HAP-1 (cell line): ENCODE measurements at regions not wholly inside any gene's neighbourhood (a gene's known extent, or its start where the extent isn't known, plus 50 kb on each side); places are given as distances from the start of the nearest gene placed in this dataset.

Source experiments
- DNase-seq, 2 experiments: peaks; one replicate each; pipeline ENCODE4 v3.0.0-alpha.2; 2016 to 2020; ENCODE audit warnings: low spot score in 2 of 2
- H3K27me3 ChIP-seq: fragments of 250-450 bp; sonication (Bioruptor Pico); 2 replicates; pipeline ENCODE4 v1.5.1; 2020; ENCODE audit warnings: low read depth, mild to moderate bottlenecking, moderate library complexity
- H3K36me3 ChIP-seq: fragments of 250-450 bp; sonication (Bioruptor Pico); replicated peaks from 2 replicates; pipeline ENCODE4 v1.5.1; 2020; ENCODE audit warnings: mild to moderate bottlenecking
- H3K4me1 ChIP-seq: fragments of 250-450 bp; sonication (Bioruptor Pico); 2 replicates; pipeline ENCODE4 v1.5.1; 2020; ENCODE audit warnings: mild to moderate bottlenecking
- H3K4me3 ChIP-seq: fragments of 250-450 bp; sonication (Bioruptor Pico); 2 replicates; pipeline ENCODE4 v1.5.1; 2020; ENCODE audit warnings: mild to moderate bottlenecking, moderate library complexity
- H3K9me3 ChIP-seq: fragments of 250-450 bp; sonication (Bioruptor Pico); 2 replicates; pipeline ENCODE4 v1.5.1; 2020; ENCODE audit warnings: mild to moderate bottlenecking, moderate library complexity
- in situ Hi-C: fragments of 300-500 bp; cut with MboI; formaldehyde crosslinking; loops from 3 replicates; pipeline ENCODE4 v1.14.3; 2020; ENCODE audit warnings: low sequenced_read_pairs, inconsistent platforms, mixed read lengths

GRCh38 chr21:16979574-16979973 lies 533.3 kb upstream of the CXADR start:
- Histone ChIP-seq H3K27me3 (peaks cover 8% of the 10 kb centered on the region), H3K36me3 (no peaks in the 10 kb centered on the region), H3K4me1 (peaks cover 11% of the 10 kb centered on the region; the same call in 1 of the 2 replicates), H3K4me3 (no peak overlapping the region), H3K9me3 (no peaks in the 10 kb centered on the region)
- no peak for DNase-seq
- in situ Hi-C loops, result no loop called here

GRCh38 chr21:16983420-16983819 lies 529.4 kb upstream of the CXADR start:
- no peaks in the 10 kb centered on the region for H3K4me1 ChIP-seq
- H3K4me3 ChIP-seq, result no peak overlapping the region
- no peaks in the 10 kb centered on the region for H3K36me3 ChIP-seq
- H3K27me3 ChIP-seq, result peaks cover 10% of the 10 kb centered on the region
- DNase-seq, result no peak
- no peaks in the 10 kb centered on the region for H3K9me3 ChIP-seq
- in situ Hi-C loops, result no loop called here

GRCh38 chr21:16992448-16992847 lies 520.4 kb upstream of the CXADR start:
- H3K4me3 ChIP-seq, result no peak overlapping the region
- no peak for DNase-seq
- no peaks in the 10 kb centered on the region for H3K9me3 ChIP-seq
- H3K27me3 ChIP-seq, result no peaks in the 10 kb centered on the region
- H3K4me1 ChIP-seq, result no peaks in the 10 kb centered on the region
- no peaks in the 10 kb centered on the region for H3K36me3 ChIP-seq
- in situ Hi-C loops, result no loop called here

GRCh38 chr21:16993416-16994038 lies 519.3 kb upstream of the CXADR start:
- Histone ChIP-seq H3K9me3 (no peaks in the 10 kb centered on the region), H3K4me1 (no peaks in the 10 kb centered on the region), H3K4me3 (no peak overlapping the region), H3K36me3 (no peaks in the 10 kb centered on the region), H3K27me3 (no peaks in the 10 kb centered on the region)
- DNase-seq, result no peak
- in situ Hi-C loops, result no loop called here

- no peaks in the 10 kb centered on the region for H3K36me3 ChIP-seq
- no peaks in the 10 kb centered on the region for H3K9me3 ChIP-seq
- no peak for DNase-seq
- in situ Hi-C loops, result no loop called here
- H3K4me3 ChIP-seq, result no peak overlapping the region
- peaks cover 3% of the 10 kb centered on the region for H3K4me1 ChIP-seq
- no peaks in the 10 kb centered on the region for H3K27me3 ChIP-seq
Measured at GRCh38 chr21:17002594-17003257, 510.1 kb upstream of the CXADR start.

GRCh38 chr21:17003258-17003615 lies 509.6 kb upstream of the CXADR start:
- no peak for DNase-seq
- H3K4me3 ChIP-seq, result no peak overlapping the region

GRCh38 chr21:17003763-17004373 lies 509.0 kb upstream of the CXADR start:
- peaks cover 3% of the 10 kb centered on the region for H3K4me1 ChIP-seq
- H3K36me3 ChIP-seq, result no peaks in the 10 kb centered on the region
- no peaks in the 10 kb centered on the region for H3K27me3 ChIP-seq
- no peak for DNase-seq
- H3K9me3 ChIP-seq, result no peaks in the 10 kb centered on the region
- H3K4me3 ChIP-seq, result no peak overlapping the region
- in situ Hi-C loops, result no loop called here

More at GRCh38 chr21:17003258-17003615, 509.6 kb upstream of the CXADR start:
- Histone ChIP-seq H3K27me3 (no peaks in the 10 kb centered on the region), H3K9me3 (no peaks in the 10 kb centered on the region), H3K4me1 (peaks cover 3% of the 10 kb centered on the region), H3K36me3 (no peaks in the 10 kb centered on the region)
- in situ Hi-C loops, result no loop called here

GRCh38 chr21:17032141-17032655 lies 480.6 kb upstream of the CXADR start:
- Histone ChIP-seq H3K27me3 (no peaks in the 10 kb centered on the region), H3K4me1 (no peaks in the 10 kb centered on the region), H3K36me3 (no peaks in the 10 kb centered on the region), H3K4me3 (no peak overlapping the region), H3K9me3 (no peaks in the 10 kb centered on the region; the same call in 1 of the 2 replicates)
- no peak for DNase-seq
- in situ Hi-C loops, result no loop called here

- Histone ChIP-seq H3K4me3 (no peak overlapping the region), H3K27me3 (no peaks in the 10 kb centered on the region), H3K36me3 (no peaks in the 10 kb centered on the region), H3K9me3 (0 out of 2 replicates have a peak, but pooled peaks cover 4% of the 10 kb centered on the region), H3K4me1 (no peaks in the 10 kb centered on the region)
- in situ Hi-C loops, result no loop called here
- DNase-seq, result no peak
Measured at GRCh38 chr21:17044696-17045095, 468.1 kb upstream of the CXADR start.

GRCh38 chr21:17045214-17045853 lies 467.5 kb upstream of the CXADR start:
- no peaks in the 10 kb centered on the region for H3K27me3 ChIP-seq
- 0 out of 2 replicates have a peak, but pooled peaks cover 4% of the 10 kb centered on the region for H3K9me3 ChIP-seq
- in situ Hi-C loops, result no loop called here
- peak in 1 of 2 experiments; percentile 32 for DNase-seq
- H3K4me3 ChIP-seq, result no peak overlapping the region
- H3K4me1 ChIP-seq, result no peaks in the 10 kb centered on the region
- H3K36me3 ChIP-seq, result no peaks in the 10 kb centered on the region

GRCh38 chr21:17048974-17049373 lies 463.9 kb upstream of the CXADR start:
- no peak overlapping the region for H3K4me3 ChIP-seq
- H3K27me3 ChIP-seq, result no peaks in the 10 kb centered on the region
- H3K4me1 ChIP-seq, result no peaks in the 10 kb centered on the region
- no peaks in the 10 kb centered on the region for H3K36me3 ChIP-seq
- H3K9me3 ChIP-seq, result 0 out of 2 replicates have a peak, but pooled peaks cover 4% of the 10 kb centered on the region
- DNase-seq, result no peak
- in situ Hi-C loops, result no loop called here

GRCh38 chr21:17050156-17050555 lies 462.7 kb upstream of the CXADR start:
- H3K27me3 ChIP-seq, result no peaks in the 10 kb centered on the region
- no peak for DNase-seq

GRCh38 chr21:17050646-17051045 lies 462.2 kb upstream of the CXADR start:
- no peak for DNase-seq
- Histone ChIP-seq H3K27me3 (no peaks in the 10 kb centered on the region), H3K36me3 (no peaks in the 10 kb centered on the region), H3K4me1 (no peaks in the 10 kb centered on the region), H3K9me3 (0 out of 2 replicates have a peak, but pooled peaks cover 4% of the 10 kb centered on the region), H3K4me3 (no peak overlapping the region)
- in situ Hi-C loops, result no loop called here

More at GRCh38 chr21:17050156-17050555, 462.7 kb upstream of the CXADR start:
- in situ Hi-C loops, result no loop called here
- no peaks in the 10 kb centered on the region for H3K36me3 ChIP-seq
- no peak overlapping the region for H3K4me3 ChIP-seq
- 0 out of 2 replicates have a peak, but pooled peaks cover 4% of the 10 kb centered on the region for H3K9me3 ChIP-seq
- no peaks in the 10 kb centered on the region for H3K4me1 ChIP-seq
